GM19238 (cell line): ENCODE measurements at regions not wholly inside any gene's neighbourhood (a gene's known extent, or its start where the extent isn't known, plus 50 kb on each side); places are given as distances from the start of the nearest gene placed in this dataset.
"Not testable (repeated sequence)": the region's sequence is repeated elsewhere in the genome, so short reads cannot be mapped to it uniquely, and the experiment has no call there.

Experiments used
- DNase-seq: peaks from one replicate; pipeline ENCODE4 v3.0.0; 2011; ENCODE audit warnings: low spot score; ENCODE audit not compliant: insufficient read length

GRCh38 chr4:36590343-36590742 is 308.9 kb downstream of the DTHD1 start:
- no peak for DNase-seq

GRCh38 chr4:36601864-36602495 is 320.6 kb downstream of the DTHD1 start:
- no peak for DNase-seq

GRCh38 chr4:36609661-36610060 is 328.2 kb downstream of the DTHD1 start:
- no peak for DNase-seq

- no peak for DNase-seq
These were observed 329.2 kb downstream of the DTHD1 start for GRCh38 chr4:36610628-36611027.

DNA sequence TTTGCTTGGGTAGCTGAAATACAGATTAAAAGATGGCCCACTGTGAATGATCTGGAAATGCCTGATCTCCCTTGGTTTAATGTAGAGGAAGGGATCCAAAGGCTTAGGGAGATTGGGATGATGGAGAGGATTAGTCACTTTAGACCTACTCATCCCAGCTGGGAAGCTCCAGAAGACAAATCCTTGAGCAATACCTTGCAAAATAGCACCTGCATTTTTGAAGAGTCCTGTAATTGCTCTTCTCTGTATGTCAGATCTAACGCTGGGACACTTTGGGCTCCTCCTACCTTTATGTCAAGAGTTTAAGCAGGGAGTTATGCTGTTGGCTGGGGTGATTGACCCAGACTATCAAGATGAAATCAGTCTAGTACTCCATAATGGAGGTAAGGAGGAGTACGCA is 331.7 kb downstream of the DTHD1 start:
- not testable (repeated sequence) for DNase-seq

GRCh38 chr4:36614011-36614410 is 332.6 kb downstream of the DTHD1 start:
- DNase-seq, result no peak

DNA sequence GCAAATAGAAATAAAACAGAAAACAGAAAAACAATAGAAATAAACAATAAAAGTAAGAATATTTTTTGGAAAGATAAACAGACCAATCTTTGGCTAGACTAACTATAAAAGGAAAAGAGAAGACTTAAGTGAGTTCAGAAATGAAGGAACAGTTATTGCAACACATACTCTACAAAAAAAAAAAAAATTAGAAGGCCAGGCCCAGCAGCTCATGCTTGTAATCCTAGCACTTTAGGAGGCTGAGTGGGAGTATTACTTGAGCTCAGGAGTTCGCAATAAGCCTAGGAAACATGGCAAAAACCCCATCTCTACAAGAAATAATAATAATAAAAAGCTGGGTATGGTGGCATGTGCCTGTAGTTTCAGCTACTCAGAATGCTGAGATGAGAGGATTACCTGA is 336.7 kb downstream of the DTHD1 start:
- DNase-seq, result no peak

- DNase-seq, result no peak
These were observed 342.6 kb downstream of the DTHD1 start for GRCh38 chr4:36624030-36624429.

GRCh38 chr4:36638273-36638811 is 356.9 kb downstream of the DTHD1 start:
- DNase-seq, result no peak

GRCh38 chr4:36640876-36641275 is 359.5 kb downstream of the DTHD1 start:
- DNase-seq, result no peak

DNA sequence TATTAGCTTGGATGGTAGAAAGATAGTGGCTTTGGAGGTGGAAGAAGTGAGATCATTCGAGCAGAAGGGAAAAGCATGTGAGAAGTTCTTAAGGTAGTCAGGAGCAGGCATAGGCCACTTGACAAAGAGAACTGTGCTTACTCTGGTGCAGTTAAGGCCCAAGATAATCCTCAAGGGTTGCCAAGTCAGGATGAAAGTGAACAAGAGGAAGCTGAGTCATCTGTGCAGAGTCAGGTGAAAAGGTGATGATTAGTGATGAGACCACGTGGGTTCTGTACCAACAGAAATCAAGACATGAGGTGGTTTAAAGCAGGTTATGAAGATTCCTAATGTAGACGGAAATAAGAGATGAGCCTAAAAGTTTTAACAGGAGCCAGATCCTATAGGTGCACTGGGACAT is 369.8 kb downstream of the DTHD1 start:
- DNase-seq, result peak; percentile 23

DNA sequence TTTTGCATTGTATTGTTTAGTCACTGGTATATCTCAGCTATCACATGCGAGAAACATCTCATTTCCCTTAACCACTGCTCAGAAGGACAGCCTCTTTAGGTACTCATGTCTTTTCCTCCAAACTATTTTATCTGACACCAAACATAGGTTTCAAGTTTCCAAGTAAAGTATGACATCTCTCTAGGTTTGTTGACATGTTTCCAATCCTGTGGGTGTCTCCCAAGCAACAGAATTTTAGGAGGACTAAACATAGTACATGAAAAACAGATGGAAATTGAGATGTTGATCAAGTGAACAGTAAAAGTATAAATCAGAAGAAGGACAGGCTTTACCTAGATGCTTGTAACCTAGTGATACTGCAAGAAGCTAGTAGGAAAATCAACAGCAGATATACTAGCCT is 371.4 kb downstream of the DTHD1 start:
- no peak for DNase-seq

- no peak for DNase-seq
These were observed 384.6 kb downstream of the DTHD1 start for GRCh38 chr4:36665985-36666527.

DNA sequence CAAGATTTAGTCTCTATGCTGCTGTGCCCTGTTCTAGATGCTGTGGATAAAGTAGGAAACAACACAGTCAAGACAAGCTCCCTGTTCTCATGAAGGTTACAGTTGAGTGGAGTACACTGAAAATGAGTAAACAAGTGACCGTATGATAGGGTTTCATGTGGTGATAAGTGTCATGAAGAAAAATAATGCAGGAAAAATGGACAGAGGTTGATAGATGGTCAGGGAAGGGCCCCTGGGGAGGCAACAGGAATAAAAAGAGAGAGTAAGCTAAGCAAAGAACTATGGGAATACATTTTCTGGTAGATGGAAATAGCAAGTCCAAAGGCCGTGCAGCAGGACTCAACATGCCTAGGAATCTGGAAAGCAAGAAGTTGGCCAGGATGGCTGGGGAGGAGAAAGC is 394.0 kb downstream of the DTHD1 start:
- DNase-seq, result no peak

GRCh38 chr4:36676139-36677050 is 395.0 kb downstream of the DTHD1 start:
- no peak for DNase-seq

GRCh38 chr4:36677112-36677511 is 395.7 kb downstream of the DTHD1 start:
- DNase-seq, result no peak

DNA sequence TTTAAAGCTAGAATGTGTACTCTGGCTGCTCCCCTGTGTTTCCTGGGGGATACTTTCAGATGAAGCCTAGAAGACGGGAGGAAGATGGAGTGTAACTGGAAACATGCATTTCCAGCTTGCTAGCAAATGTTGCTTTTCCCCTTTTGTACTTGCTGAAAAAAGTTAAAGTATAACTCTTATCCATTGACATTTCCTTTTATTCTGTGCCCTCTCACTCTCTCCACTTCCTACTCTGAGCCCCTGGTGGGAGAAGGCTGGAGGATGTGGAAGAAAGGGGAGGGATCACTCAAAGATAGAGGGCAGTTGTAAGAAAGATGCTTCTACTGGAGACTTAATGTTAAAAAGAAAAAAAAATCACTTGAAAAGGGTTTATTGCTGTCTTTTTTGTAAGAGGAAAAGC is 396.5 kb downstream of the DTHD1 start:
- no peak for DNase-seq

- DNase-seq, result no peak
These were observed 406.3 kb downstream of the DTHD1 start for GRCh38 chr4:36687681-36688080.

GRCh38 chr4:36692586-36692985 is 411.2 kb downstream of the DTHD1 start:
- no peak for DNase-seq

DNA sequence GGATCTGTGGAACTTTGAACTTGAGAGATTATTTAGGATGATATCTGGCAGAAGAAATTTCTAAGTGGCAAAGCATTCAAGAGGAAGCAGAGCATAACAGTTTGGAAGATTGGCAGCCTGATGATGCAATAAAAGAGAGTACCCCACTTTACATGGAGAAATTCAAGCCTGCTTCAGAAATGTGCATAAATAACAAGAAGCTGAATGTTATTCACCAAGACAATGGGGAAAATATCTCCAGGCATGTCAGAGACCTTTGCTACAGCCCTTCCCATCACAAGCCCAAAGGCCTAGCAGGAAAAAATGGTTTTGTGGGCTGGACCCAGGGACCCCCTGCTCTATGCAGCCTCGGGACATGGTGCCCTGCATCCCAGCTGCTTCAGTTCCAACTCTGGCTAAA is 420.8 kb downstream of the DTHD1 start:
- no peak for DNase-seq

GRCh38 chr4:36704289-36704688 is 422.9 kb downstream of the DTHD1 start:
- DNase-seq, result no peak

DNA sequence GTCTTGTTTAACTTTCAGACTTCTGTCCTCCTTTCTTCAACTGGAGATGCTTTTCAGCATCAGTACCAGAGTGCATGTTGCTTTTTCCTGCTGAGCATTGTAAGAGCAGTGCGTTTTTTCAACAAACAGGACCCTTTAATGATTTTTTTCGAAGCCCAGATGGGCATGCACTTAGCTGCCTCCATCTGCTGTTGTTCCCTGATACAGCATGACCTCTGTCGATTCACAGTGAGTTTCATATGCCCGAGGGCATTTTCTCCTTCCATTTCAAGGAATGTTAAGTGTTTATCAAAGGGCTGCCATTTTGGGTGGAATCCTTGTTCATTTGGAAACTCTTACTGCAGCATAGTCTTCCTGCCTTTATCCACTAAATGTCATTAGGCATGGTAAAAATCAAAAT is 428.6 kb downstream of the DTHD1 start:
- DNase-seq, result no peak
